Skeletal muscle tissue (tissue), 3 donors: ENCODE measurements at regions not wholly inside any gene's neighbourhood (a gene's known extent, or its start where the extent isn't known, plus 50 kb on each side); places are given as distances from the start of the nearest gene placed in this dataset.

Experiments used
- H3K27ac ChIP-seq: one replicate; pipeline ENCODE4 v1.7.0; 2013; ENCODE audit warnings: mild to moderate bottlenecking, low read depth, low read length, inconsistent platforms
- H3K27me3 ChIP-seq, 3 donors: one replicate each; pipeline ENCODE4 v1.7.0; 2013; ENCODE audit warnings: low read length in 3 of 3; ENCODE audit not compliant: control insufficient read depth in 3 of 3, insufficient read depth in 3 of 3
- H3K36me3 ChIP-seq, 3 donors: one replicate each; pipeline ENCODE4 v1.7.0; 2013; ENCODE audit warnings: low read length in 3 of 3; ENCODE audit not compliant: control insufficient read depth in 3 of 3, insufficient read depth in 3 of 3
- H3K4me1 ChIP-seq, 3 donors: one replicate each; pipeline ENCODE4 v1.7.0; 2013; ENCODE audit warnings: low read length in 3 of 3, mild to moderate bottlenecking in 3 of 3; ENCODE audit not compliant: control insufficient read depth in 3 of 3, insufficient read depth in 3 of 3
- H3K4me3 ChIP-seq, 3 donors: one replicate each; pipeline ENCODE4 v1.7.0; 2013; ENCODE audit warnings: low read length in 3 of 3
- H3K9ac ChIP-seq, 3 donors: one replicate each; pipeline ENCODE4 v1.7.0; 2013; ENCODE audit warnings: low read length in 3 of 3, mild to moderate bottlenecking in 3 of 3, moderate library complexity in 2 of 3, low read depth in 1 of 3
- H3K9me3 ChIP-seq, 3 donors: one replicate each; pipeline ENCODE4 v1.7.0; 2013; ENCODE audit warnings: low read length in 3 of 3; ENCODE audit not compliant: control insufficient read depth in 3 of 3
- donor health status: Osteomylitis.

GRCh38 chr3:64382153-64382552, 156.9 kb upstream of the PRICKLE2 start:
- Histone ChIP-seq H3K4me3 (no peak overlapping the region), H3K27me3 (no peaks in the 10 kb centered on the region)

GRCh38 chr3:64381367-64381766, 156.1 kb upstream of the PRICKLE2 start:
- no peak overlapping the region for H3K4me3 ChIP-seq
- H3K27me3 ChIP-seq: no peaks in the 10 kb centered on the region
- no peaks in the 10 kb centered on the region for H3K4me1 ChIP-seq
- H3K9ac ChIP-seq: no peak overlapping the region
- H3K27ac ChIP-seq: no peak overlapping the region
- H3K9me3 ChIP-seq: no peaks in the 10 kb centered on the region
- H3K36me3 ChIP-seq: no peaks in the 10 kb centered on the region

More at GRCh38 chr3:64382153-64382552, 156.9 kb upstream of the PRICKLE2 start:
- no peaks in the 10 kb centered on the region for H3K4me1 ChIP-seq
- no peak overlapping the region for H3K27ac ChIP-seq
- H3K36me3 ChIP-seq: no peaks in the 10 kb centered on the region
- H3K9me3 ChIP-seq: no peaks in the 10 kb centered on the region
- H3K9ac ChIP-seq: no peak overlapping the region

- H3K4me3 ChIP-seq: no peak overlapping the region
- H3K27ac ChIP-seq: no peak overlapping the region
- no peaks in the 10 kb centered on the region for H3K36me3 ChIP-seq
- no peaks in the 10 kb centered on the region for H3K27me3 ChIP-seq
- no peaks in the 10 kb centered on the region for H3K4me1 ChIP-seq
- H3K9ac ChIP-seq: no peak overlapping the region
- peaks cover 0 to 4% (median 0%) of the 10 kb centered on the region in 3 donors for H3K9me3 ChIP-seq
Observed at GRCh38 chr3:64380546-64380945, 155.3 kb upstream of the PRICKLE2 start.

- no peak overlapping the region for H3K9ac ChIP-seq
- no peaks in the 10 kb centered on the region for H3K4me1 ChIP-seq
- no peak overlapping the region for H3K27ac ChIP-seq
- H3K9me3 ChIP-seq: peaks cover 0 to 4% (median 0%) of the 10 kb centered on the region in 3 donors
- H3K36me3 ChIP-seq: no peaks in the 10 kb centered on the region
- no peaks in the 10 kb centered on the region for H3K27me3 ChIP-seq
- H3K4me3 ChIP-seq: no peak overlapping the region
Observed at GRCh38 chr3:64379221-64379620, 154.0 kb upstream of the PRICKLE2 start.

- no peaks in the 10 kb centered on the region for H3K27me3 ChIP-seq
- no peak overlapping the region for H3K27ac ChIP-seq
- H3K4me1 ChIP-seq: no peaks in the 10 kb centered on the region
- peaks cover 0 to 4% (median 0%) of the 10 kb centered on the region in 3 donors for H3K9me3 ChIP-seq
- H3K4me3 ChIP-seq: no peak overlapping the region
- H3K36me3 ChIP-seq: no peaks in the 10 kb centered on the region
- no peak overlapping the region for H3K9ac ChIP-seq
Observed at GRCh38 chr3:64377942-64378341, 152.7 kb upstream of the PRICKLE2 start.

- Histone ChIP-seq H3K27me3 (no peaks in the 10 kb centered on the region), H3K27ac (no peak overlapping the region), H3K4me1 (no peaks in the 10 kb centered on the region), H3K9me3 (peaks cover 0 to 4% (median 0%) of the 10 kb centered on the region in 3 donors), H3K4me3 (no peak overlapping the region), H3K36me3 (no peaks in the 10 kb centered on the region), H3K9ac (no peak overlapping the region)
Observed at GRCh38 chr3:64375737-64376136, 150.5 kb upstream of the PRICKLE2 start.

GRCh38 chr3:64369390-64369789, 144.1 kb upstream of the PRICKLE2 start:
- Histone ChIP-seq H3K9me3 (no peaks in the 10 kb centered on the region), H3K27me3 (no peaks in the 10 kb centered on the region), H3K36me3 (no peaks in the 10 kb centered on the region), H3K4me1 (no peaks in the 10 kb centered on the region), H3K9ac (no peak overlapping the region), H3K4me3 (no peak overlapping the region), H3K27ac (no peak overlapping the region)

- Histone ChIP-seq H3K4me3 (no peak overlapping the region), H3K27ac (no peak overlapping the region), H3K27me3 (no peaks in the 10 kb centered on the region), H3K9me3 (no peaks in the 10 kb centered on the region), H3K36me3 (no peaks in the 10 kb centered on the region), H3K9ac (no peak overlapping the region), H3K4me1 (no peaks in the 10 kb centered on the region)
Observed at GRCh38 chr3:64368257-64369020, 143.2 kb upstream of the PRICKLE2 start.

- no peak overlapping the region for H3K4me3 ChIP-seq
- H3K27me3 ChIP-seq: no peaks in the 10 kb centered on the region
- H3K9me3 ChIP-seq: no peaks in the 10 kb centered on the region
- H3K36me3 ChIP-seq: no peaks in the 10 kb centered on the region
- no peak overlapping the region for H3K9ac ChIP-seq
- H3K27ac ChIP-seq: no peak overlapping the region
- H3K4me1 ChIP-seq: no peaks in the 10 kb centered on the region
Observed at GRCh38 chr3:64365877-64366276, 140.6 kb upstream of the PRICKLE2 start.

- Histone ChIP-seq H3K4me1 (no peaks in the 10 kb centered on the region), H3K9ac (no peak overlapping the region), H3K9me3 (no peaks in the 10 kb centered on the region), H3K27ac (no peak overlapping the region), H3K27me3 (no peaks in the 10 kb centered on the region), H3K36me3 (no peaks in the 10 kb centered on the region), H3K4me3 (no peak overlapping the region)
Observed at GRCh38 chr3:64363842-64364241, 138.6 kb upstream of the PRICKLE2 start.
